GM12891 (cell line): ENCODE measurements at regions not wholly inside any gene's neighbourhood (a gene's known extent, or its start where the extent isn't known, plus 50 kb on each side); places are given as distances from the start of the nearest gene placed in this dataset.

Source experiments
- DNase-seq: peaks from one replicate; pipeline ENCODE4 v3.0.0; 2011; ENCODE audit warnings: low spot score; ENCODE audit not compliant: insufficient read length
- FAIRE-seq: peaks from 2 replicates; lab custom pipeline; 2011; peaks lifted over from hg19 to GRCh38; lab: Jason Lieb, UNC
- PAX5 ChIP-seq: IDR thresholded peaks from 2 replicates; pipeline ENCODE4 v1.6.1; 2011; ENCODE audit warnings: low read length, moderate library complexity, mild to moderate bottlenecking; ENCODE audit not compliant: insufficient read depth, severe bottlenecking
- POLR2A ChIP-seq: IDR thresholded peaks from 2 replicates; pipeline ENCODE4 v1.6.1; 2011; ENCODE audit warnings: low read depth, low read length, control low read depth
- POLR2AphosphoS5 ChIP-seq: IDR thresholded peaks from 2 replicates; pipeline ENCODE4 v1.6.1; 2011; ENCODE audit warnings: low read depth, low read length, control low read depth
- POU2F2 ChIP-seq: IDR thresholded peaks from 2 replicates; pipeline ENCODE4 v1.6.1; 2011; ENCODE audit warnings: low read depth, mild to moderate bottlenecking, control low read depth, low read length, moderate library complexity
- SPI1 ChIP-seq: IDR thresholded peaks from 2 replicates; pipeline ENCODE4 v1.6.1; 2011; ENCODE audit warnings: low read depth, low read length, control low read depth
- TAF1 ChIP-seq: IDR thresholded peaks from 2 replicates; pipeline ENCODE4 v1.6.1; 2011; ENCODE audit warnings: low read depth, low read length, control low read depth

GRCh38 chr2:133624551-133624950, 56.3 kb upstream of the NCKAP5 start:
- TF ChIP-seq POLR2AphosphoS5 (no peak), SPI1 (no peak)
- DNase-seq: no peak
- FAIRE-seq: no peak

DNA sequence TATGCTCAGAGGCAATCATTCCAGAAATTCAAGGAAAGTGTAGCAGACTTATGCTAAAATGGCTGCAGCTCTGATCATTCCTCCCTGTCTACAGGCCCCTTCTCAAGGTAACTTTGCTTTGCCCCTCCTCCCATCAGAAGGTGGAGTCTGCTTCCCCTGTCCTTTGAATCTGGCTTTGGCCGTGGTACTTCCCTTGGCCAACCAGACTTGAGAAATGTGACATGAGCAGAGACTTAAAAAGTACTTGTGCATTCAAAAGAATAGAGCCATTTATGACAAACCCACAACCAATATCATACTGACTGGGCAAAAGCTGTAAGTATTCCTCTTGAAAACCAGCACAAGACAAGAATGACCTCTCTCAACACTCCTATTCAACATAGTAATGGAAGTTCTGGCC, 59.5 kb upstream of the NCKAP5 start:
- FAIRE-seq: no peak

DNA sequence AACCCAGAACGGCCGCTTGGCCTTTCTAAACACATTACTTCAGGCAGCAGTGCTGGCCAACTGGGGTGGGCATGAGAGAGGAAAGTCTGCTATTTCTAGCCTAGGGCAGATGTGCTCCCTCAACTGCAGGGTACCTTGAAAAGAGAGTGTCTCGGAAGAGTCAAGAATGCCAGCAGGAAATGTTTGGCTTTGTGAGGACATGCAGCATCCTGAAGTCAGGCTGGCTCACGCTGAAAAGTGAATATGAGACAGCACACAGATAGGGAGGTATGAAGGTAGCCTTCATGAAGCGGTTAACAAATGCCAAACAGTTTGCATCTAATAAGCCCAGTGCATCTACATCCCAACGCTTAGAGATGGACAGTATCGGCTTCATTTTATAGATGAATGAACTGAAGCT, 65.0 kb upstream of the NCKAP5 start:
- TF ChIP-seq SPI1: no peak
- TF ChIP-seq POLR2A: no peak
- TF ChIP-seq PAX5: no peak
- no peak for TF ChIP-seq POU2F2
- no peak for TF ChIP-seq TAF1
- TF ChIP-seq POLR2AphosphoS5: no peak
- no peak for DNase-seq
- no peak for FAIRE-seq

More for the DNA sequence above, 59.5 kb upstream of the NCKAP5 start:
- no peak for TF ChIP-seq PAX5
- no peak for DNase-seq

DNA sequence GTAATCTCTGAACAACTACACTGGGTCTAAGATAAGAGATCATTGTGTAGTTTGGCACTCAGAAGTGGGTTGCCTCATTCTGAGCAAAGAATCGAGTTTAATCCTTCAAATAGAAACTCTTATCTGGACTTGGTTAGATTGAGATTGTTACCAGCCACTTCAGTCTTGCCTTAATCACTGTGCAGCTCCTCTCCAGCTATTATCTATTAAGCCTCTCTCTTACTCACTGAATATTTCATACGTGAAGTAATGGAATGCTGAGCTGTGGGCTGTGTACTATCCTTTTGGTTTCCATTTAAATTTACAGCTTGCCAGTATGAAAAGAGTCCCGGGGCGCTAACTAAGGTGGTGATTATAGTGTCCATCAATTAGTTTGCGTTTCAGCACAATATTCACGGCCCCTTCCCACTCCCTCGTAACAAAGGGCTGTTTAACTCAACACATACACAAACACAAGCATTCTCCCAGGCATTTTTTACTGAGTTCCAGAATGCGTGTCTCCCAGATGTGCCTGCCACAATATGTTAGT, 65.7 kb upstream of the NCKAP5 start:
- TF ChIP-seq POLR2AphosphoS5 (no peak), PAX5 (no peak), TAF1 (no peak), POU2F2 (no peak), SPI1 (no peak)
- FAIRE-seq (no peak), DNase-seq (no peak)

- FAIRE-seq (no peak), DNase-seq (no peak)
- TF ChIP-seq SPI1 (no peak), POLR2AphosphoS5 (no peak), TAF1 (no peak), POLR2A (no peak), POU2F2 (no peak), PAX5 (no peak)
Measured at GRCh38 chr2:133635131-133635530, 66.9 kb upstream of the NCKAP5 start.

DNA sequence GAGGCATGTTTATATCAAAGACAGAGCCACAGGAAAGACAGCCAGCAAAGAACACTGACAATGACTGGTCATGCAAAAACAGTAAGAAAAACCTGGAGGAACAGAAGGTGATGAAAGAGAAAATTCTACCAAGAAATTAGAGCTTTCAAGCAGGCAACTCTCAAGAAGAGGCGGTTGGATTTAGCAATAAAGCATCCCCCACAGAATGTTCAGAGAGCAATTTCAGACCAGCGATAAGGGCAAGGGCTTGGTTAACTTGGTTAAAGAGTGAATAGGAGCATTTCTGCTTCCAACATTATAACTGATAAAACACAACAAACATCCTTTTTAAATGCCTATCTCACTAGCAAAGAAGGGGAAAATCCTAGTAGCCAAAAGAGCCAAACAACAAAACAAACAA, 68.0 kb upstream of the NCKAP5 start:
- TF ChIP-seq POLR2AphosphoS5 (no peak), POLR2A (no peak), POU2F2 (no peak), PAX5 (no peak), TAF1 (no peak), SPI1 (no peak)
- FAIRE-seq (no peak), DNase-seq (no peak)

DNA sequence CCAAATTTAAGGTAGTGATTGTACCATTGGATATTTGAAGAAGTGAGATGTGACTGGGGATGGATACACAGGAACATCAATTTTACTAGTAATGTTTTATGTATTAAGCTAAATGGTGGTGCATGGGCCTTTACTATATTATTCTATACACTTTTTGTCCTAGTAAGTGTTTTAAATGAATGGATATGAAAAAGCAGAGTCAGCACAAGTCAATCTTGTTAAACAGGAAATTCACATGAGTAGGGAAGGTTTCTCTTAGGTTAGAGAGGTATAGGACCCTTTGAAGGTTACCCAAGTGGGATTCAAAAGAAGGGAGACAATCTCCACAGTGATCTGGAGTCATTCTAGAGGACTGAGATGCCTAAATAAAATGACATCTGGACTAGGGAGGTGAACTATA, 71.8 kb upstream of the NCKAP5 start:
- FAIRE-seq: no peak
- TF ChIP-seq PAX5 (no peak), POLR2A (no peak)
- DNase-seq: no peak

DNA sequence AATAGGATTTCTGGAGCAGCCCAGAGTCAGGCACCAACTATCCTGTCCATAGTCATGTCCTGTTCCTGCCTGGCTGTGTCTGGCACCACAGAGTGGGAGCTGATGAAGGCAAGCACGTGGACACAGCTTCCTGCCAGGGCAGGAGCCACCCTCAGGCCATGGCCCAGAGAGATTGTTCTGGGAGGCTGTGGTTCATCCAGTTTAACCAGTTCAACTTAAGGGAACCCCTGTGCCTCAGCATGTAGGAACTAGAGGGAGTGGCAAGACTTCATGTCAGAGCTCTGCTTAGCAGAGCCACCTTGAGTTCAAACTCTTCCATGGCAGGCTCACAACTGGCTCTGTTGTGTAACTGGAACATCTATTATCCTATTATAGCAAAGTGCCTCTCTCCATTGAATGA, 73.2 kb upstream of the NCKAP5 start:
- DNase-seq: no peak
- no peak for FAIRE-seq
- no peak for TF ChIP-seq POLR2A
- TF ChIP-seq PAX5: no peak
- no peak for TF ChIP-seq POLR2AphosphoS5
- TF ChIP-seq TAF1: no peak
- TF ChIP-seq SPI1: no peak
- TF ChIP-seq POU2F2: no peak

DNA sequence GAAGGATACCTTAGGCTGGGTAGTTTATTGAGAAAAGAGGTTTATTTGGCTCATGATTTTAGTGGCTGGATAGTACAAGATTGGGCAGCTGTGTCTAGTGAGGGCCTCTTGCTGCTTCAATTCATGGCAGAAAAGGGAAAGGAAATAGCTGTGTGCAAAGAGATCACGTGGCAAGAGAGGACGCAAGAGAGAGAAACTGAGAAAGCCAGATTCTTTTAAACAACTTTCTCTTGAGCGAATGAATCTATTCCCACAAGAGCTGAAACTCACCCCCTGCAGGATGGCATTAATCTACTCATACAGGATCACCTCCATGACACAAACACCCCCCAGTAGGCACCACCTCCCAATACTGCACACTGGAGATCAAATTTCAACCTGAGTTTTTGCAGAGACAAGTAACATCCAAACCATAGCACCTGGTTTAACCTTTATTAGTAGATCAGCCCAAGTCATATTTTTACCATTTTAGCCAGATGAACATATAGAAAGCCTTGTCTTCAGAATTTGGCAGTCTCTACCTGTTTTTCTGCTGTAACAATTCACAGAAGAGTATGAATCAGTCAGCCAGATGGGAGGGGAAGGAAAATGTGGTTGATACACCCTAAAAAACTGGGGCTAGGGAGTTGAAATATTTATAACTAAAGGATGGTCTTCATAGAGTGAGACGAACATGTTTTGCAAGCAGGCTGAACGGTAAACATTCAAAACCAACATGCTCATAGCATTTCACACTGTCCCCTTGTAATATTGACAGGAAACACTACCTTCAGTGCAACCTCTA, 73.9 kb upstream of the NCKAP5 start:
- TF ChIP-seq POLR2AphosphoS5: no peak
- DNase-seq (no peak), FAIRE-seq (no peak)

DNA sequence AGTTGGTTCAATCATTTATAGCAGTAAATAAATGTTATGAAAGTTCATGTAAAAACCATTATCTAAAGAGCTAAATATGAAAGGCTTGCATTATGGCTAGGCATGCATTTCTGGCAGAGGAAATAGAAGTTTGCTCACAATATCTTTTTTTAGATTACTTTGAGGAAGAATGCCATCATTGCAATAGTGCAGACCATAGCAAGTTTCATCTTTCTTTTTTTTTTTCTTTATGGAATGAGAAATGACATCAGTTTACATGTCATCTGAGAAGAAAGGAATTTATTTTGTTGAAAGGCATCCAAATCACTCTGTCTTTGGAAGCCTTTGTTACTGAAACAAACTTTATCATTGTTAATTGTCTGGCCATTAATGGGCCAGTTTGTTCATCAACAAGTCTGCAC, 74.5 kb upstream of the NCKAP5 start:
- DNase-seq (no peak), FAIRE-seq (no peak)
- TF ChIP-seq POLR2A (no peak), PAX5 (no peak), POU2F2 (no peak), POLR2AphosphoS5 (no peak)
